ENCODE measurements at regions not wholly inside any gene's neighbourhood (a gene's known extent, or its start where the extent isn't known, plus 50 kb on each side); places are given as distances from the start of the nearest gene placed in this dataset.

DNA sequence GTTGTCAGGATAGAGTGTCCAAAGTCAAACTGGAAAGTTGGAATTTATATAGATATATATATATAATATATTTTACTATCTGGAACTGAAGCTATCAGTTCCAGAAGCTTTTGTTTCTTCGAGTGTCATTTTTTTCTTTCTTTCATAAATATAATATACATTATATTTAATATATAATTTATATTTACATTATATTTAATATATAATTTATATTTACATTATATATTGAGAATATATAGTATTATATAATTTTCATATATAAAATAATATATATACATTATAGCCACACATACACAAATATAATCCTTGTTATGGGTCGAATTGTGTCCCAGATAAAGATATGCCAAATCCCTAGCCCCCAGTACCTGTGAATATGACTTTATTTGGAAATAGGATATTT is 842.3 kb upstream of the LRRC4C start:
- no peaks in the 10 kb centered on the region for H3K4me1 ChIP-seq (ENCODE audit: control insufficient read depth, insufficient read depth, low read length)
- Mint-ChIP-seq H3K9me3 (no peaks in the 10 kb centered on the region), H3K4me1 (no peaks in the 10 kb centered on the region), H3K27me3 (ENCODE audit: insufficient read depth) (no peaks in the 10 kb centered on the region), H3K4me3 (no peak overlapping the region), H3K36me3 (ENCODE audit: low read depth) (no peaks in the 10 kb centered on the region), H3K27ac (no peak overlapping the region)
- no peaks in the 10 kb centered on the region for H3K9me3 ChIP-seq (ENCODE audit: control insufficient read depth, low read length)
- H3K27ac ChIP-seq (ENCODE audit: low read depth, low read length), result no peak overlapping the region
- no CpG with 5 or more reads among the region's 2 CpGs for WGBS, 2 experiments (ENCODE audit: insufficient coverage in 1 of 2, insufficient read length in 1 of 2)
- H3K27me3 ChIP-seq (ENCODE audit: control insufficient read depth, insufficient read depth, low read length, poor library complexity, severe bottlenecking), result no peaks in the 10 kb centered on the region
- no peak overlapping the region for H3K9ac ChIP-seq (ENCODE audit: extremely low read depth, low read length, poor library complexity, severe bottlenecking)
- TF ChIP-seq, protein P1, sequence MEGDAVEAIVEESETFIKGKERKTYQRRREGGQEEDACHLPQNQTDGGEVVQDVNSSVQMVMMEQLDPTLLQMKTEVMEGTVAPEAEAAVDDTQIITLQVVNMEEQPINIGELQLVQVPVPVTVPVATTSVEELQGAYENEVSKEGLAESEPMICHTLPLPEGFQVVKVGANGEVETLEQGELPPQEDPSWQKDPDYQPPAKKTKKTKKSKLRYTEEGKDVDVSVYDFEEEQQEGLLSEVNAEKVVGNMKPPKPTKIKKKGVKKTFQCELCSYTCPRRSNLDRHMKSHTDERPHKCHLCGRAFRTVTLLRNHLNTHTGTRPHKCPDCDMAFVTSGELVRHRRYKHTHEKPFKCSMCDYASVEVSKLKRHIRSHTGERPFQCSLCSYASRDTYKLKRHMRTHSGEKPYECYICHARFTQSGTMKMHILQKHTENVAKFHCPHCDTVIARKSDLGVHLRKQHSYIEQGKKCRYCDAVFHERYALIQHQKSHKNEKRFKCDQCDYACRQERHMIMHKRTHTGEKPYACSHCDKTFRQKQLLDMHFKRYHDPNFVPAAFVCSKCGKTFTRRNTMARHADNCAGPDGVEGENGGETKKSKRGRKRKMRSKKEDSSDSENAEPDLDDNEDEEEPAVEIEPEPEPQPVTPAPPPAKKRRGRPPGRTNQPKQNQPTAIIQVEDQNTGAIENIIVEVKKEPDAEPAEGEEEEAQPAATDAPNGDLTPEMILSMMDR (conservative IDR thresholded peaks at IDR 0.05), result no peak
- no peak for DNase-seq
- H3K4me3 ChIP-seq (ENCODE audit: low read length), result no peak overlapping the region
- no peaks in the 10 kb centered on the region for H3K36me3 ChIP-seq (ENCODE audit: control insufficient read depth, insufficient read depth, low read length)

DNA sequence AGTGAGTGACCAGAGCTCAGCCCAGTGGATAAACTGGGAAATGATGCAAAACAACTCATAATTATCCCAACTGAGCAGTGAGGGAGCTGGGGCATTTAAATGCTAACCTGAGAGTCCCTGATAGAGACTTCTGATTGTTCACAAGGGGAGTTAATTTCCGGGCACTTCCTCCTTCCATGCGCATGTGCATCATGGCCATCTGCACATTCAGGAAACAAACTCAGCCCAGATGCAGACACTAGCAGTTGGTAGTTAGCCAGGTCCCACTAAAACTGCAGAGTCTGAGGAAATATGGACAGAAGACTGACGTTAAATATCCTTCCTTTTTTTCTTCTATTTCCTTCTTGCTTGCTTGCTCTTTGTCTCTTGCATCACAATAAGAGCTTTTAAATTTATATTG is 852.1 kb upstream of the LRRC4C start:
- H3K27me3 Mint-ChIP-seq (ENCODE audit: insufficient read depth), result no peaks in the 10 kb centered on the region
- no peak for DNase-seq
- Histone ChIP-seq H3K4me1 (ENCODE audit: control insufficient read depth, insufficient read depth, low read length) (no peaks in the 10 kb centered on the region), H3K4me3 (ENCODE audit: low read length) (no peak overlapping the region), H3K36me3 (ENCODE audit: control insufficient read depth, insufficient read depth, low read length) (no peaks in the 10 kb centered on the region), H3K27me3 (ENCODE audit: control insufficient read depth, insufficient read depth, low read length, poor library complexity, severe bottlenecking) (no peaks in the 10 kb centered on the region), H3K27ac (ENCODE audit: low read depth, low read length) (no peak overlapping the region), H3K9ac (ENCODE audit: extremely low read depth, low read length, poor library complexity, severe bottlenecking) (no peak overlapping the region), H3K9me3 (ENCODE audit: control insufficient read depth, low read length) (no peaks in the 10 kb centered on the region)
- H3K4me3 Mint-ChIP-seq, result no peak overlapping the region
- H3K9me3 Mint-ChIP-seq, result no peaks in the 10 kb centered on the region
- no peak overlapping the region for H3K27ac Mint-ChIP-seq
- peaks cover 10% of the 10 kb centered on the region for H3K4me1 Mint-ChIP-seq
- H3K36me3 Mint-ChIP-seq (ENCODE audit: low read depth), result no peaks in the 10 kb centered on the region
- TF ChIP-seq, protein P1 (conservative IDR thresholded peaks at IDR 0.05), result no peak
- WGBS, 2 experiments (ENCODE audit: insufficient coverage in 1 of 2, insufficient read length in 1 of 2), result 92 to 100% methylated on average over 1 to 3 of the region's 3 CpGs

DNA sequence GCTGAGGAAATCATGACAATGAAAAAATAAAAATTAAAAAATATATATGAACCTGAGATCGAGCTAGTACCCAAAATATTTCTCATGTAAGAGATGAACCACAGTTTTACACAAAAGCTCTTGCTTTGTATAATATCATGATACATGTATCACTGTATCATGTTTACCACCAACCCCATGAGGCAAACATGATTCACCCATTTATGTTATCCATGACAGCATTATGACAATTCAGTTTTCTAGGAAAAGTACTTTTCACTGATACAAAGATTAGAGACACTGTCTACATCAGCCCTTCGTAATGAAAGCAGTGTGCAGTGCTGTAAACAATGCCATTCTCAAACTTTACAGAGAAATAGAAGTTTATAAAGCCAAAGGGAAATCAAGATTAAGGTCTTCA is 852.5 kb upstream of the LRRC4C start:
- H3K27ac Mint-ChIP-seq, result no peak overlapping the region
- H3K27me3 Mint-ChIP-seq (ENCODE audit: insufficient read depth), result no peaks in the 10 kb centered on the region
- DNase-seq, result no peak
- Histone ChIP-seq H3K36me3 (ENCODE audit: control insufficient read depth, insufficient read depth, low read length) (no peaks in the 10 kb centered on the region), H3K27ac (ENCODE audit: low read depth, low read length) (no peak overlapping the region), H3K4me1 (ENCODE audit: control insufficient read depth, insufficient read depth, low read length) (no peaks in the 10 kb centered on the region), H3K4me3 (ENCODE audit: low read length) (no peak overlapping the region), H3K27me3 (ENCODE audit: control insufficient read depth, insufficient read depth, low read length, poor library complexity, severe bottlenecking) (no peaks in the 10 kb centered on the region), H3K9ac (ENCODE audit: extremely low read depth, low read length, poor library complexity, severe bottlenecking) (no peak overlapping the region), H3K9me3 (ENCODE audit: control insufficient read depth, low read length) (no peaks in the 10 kb centered on the region)
- H3K4me1 Mint-ChIP-seq, result peaks cover 10% of the 10 kb centered on the region
- no peaks in the 10 kb centered on the region for H3K36me3 Mint-ChIP-seq (ENCODE audit: low read depth)
- no peaks in the 10 kb centered on the region for H3K9me3 Mint-ChIP-seq
- TF ChIP-seq, protein P1 (conservative IDR thresholded peaks at IDR 0.05), result no peak
- H3K4me3 Mint-ChIP-seq, result no peak overlapping the region
- 0 to 40% methylated on average over 1 to 2 of the region's 2 CpGs for WGBS, 2 experiments (ENCODE audit: insufficient coverage in 1 of 2, insufficient read length in 1 of 2)
